Stimulated activated CD4-positive, alpha-beta T cell treated with anti-CD3 and anti-CD28 coated beads, TNF-alpha, amount 100 ng/mL, for 1 hour (primary cell): ENCODE measurements at regions not wholly inside any gene's neighbourhood (a gene's known extent, or its start where the extent isn't known, plus 50 kb on each side); places are given as distances from the start of the nearest gene placed in this dataset.
"Not testable (repeated sequence)": the region's sequence is repeated elsewhere in the genome, so short reads cannot be mapped to it uniquely, and the experiment has no call there.

Experiments
- DNase-seq, 3 donors: peaks; one replicate each; pipeline ENCODE4 v3.0.0-alpha.2; 2020; ENCODE audit warnings: low read depth in 3 of 3, low spot score in 1 of 3

GRCh38 chr12:83634726-83635267 is 948.1 kb downstream of the TMTC2 start:
- DNase-seq, result no peak

DNA sequence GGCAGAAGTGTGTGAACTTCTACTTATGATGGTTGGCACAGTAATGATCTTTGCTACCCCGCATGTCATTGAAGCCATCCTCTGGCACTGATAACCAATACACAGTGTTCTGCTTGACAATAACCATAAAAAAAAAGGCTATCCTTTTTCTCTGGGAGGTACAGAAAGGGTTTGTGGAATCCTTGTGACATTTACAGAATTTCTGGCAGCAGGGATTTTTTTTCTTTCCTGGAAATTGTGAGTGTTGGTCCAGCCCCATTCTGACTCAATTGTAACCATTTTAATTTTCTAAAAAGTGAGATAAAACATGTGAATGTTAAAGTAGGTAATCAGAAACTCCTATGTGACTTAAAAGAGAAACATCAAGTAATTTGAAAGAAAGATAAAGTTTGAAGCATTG is 943.8 kb downstream of the TMTC2 start:
- DNase-seq, result no peak

DNA sequence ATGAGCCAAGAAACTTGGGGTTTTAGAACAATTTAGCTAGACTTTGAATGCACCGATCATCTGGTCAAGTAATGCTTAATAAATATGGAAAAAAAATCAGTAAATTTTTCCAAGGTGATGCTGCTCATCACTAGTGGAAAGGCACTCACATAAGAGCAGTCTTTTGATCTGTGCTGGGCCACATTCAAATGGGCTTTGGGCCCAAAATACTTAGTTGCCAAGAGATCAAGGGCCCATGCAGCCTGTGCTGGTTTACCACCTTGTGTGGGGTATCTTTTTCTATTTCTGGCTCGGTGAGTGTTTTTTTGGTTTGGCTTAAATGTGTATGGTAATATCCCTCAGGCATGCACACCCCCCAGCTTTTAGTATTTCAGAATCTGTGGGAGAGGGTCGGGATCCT is 943.2 kb downstream of the TMTC2 start:
- no peak for DNase-seq

DNA sequence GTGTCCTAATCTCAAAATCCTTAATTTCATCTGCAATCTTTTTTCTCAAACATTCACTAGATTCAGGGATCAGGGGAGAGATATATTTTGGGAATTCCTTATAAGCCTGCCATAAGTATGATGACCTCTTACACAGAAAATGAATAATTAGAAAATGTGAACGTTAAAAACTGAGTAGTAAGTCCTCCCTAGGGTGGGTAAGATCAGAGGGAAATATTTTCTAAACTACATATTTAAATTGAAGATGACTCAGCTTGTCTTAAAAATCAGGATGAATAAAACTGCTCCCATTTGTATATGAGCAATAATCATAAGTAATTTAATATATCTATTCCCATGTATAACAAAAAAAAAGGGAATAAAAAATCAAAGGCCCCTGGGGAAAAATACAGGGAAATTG is 935.5 kb downstream of the TMTC2 start:
- DNase-seq, result no peak

DNA sequence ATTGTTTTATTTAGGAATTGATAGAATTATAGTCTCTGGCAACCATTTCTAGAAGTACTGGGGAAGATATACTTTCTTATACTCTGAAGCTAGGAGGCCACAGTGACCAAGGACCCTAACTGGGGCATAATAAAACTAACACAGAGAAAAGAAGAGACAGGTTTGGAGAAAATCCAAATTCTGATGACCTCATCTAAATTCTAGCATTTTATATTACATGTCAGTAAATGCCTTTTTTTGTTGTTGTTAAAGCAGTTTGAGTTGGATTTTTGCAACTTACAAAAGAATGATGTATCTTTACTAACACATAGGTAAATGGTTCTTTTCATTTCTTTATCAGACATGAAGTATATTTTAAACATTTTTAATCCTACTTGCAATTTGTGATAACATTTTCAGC is 933.3 kb downstream of the TMTC2 start:
- DNase-seq, result no peak

GRCh38 chr12:83615152-83615551 is 928.4 kb downstream of the TMTC2 start:
- DNase-seq, result no peak

GRCh38 chr12:83613586-83614110 is 926.9 kb downstream of the TMTC2 start:
- no peak for DNase-seq

GRCh38 chr12:83603106-83603505 is 916.4 kb downstream of the TMTC2 start:
- DNase-seq, result no peak

DNA sequence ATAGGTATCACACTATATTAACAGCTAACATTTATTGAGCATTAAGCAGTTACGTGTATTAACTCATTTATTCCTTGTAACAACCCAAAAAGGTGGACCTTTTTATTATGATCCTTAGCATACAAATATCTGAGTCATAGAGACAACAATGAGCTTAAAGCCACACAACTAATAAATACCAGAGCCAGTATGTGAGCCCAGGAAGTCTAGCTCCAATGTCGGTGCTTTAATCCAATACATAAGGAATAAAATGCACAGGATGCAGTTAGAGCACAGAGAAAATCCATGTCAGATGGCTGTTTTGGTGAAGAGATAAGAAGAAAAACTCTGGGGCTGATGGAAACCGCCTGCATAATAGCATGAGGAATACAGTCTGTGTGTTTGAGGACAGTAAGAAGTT is 888.6 kb downstream of the TMTC2 start:
- no peak for DNase-seq

DNA sequence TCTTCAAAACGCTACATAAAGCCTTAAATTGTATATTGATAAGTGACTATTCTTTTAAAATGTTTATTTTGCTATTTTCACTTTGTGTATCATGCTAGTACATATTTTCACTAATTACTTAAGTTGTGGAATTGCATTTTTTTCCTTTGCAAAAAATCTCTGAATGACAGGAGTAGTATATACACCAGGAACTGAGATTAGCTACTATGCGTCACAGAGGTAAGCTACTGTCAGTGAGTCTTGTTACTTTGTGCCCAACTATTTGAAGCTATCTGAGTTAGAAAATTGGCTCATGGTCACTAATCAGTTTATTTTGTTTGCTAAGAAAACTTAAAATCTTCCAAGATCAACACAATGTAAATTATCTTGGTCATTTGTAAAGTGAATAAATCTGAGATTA is 887.4 kb downstream of the TMTC2 start:
- DNase-seq, result no peak

- no peak for DNase-seq
These were observed 887.0 kb downstream of the TMTC2 start for GRCh38 chr12:83573671-83574070.

- DNase-seq, result no peak
These were observed 872.9 kb downstream of the TMTC2 start for GRCh38 chr12:83559650-83560049.

DNA sequence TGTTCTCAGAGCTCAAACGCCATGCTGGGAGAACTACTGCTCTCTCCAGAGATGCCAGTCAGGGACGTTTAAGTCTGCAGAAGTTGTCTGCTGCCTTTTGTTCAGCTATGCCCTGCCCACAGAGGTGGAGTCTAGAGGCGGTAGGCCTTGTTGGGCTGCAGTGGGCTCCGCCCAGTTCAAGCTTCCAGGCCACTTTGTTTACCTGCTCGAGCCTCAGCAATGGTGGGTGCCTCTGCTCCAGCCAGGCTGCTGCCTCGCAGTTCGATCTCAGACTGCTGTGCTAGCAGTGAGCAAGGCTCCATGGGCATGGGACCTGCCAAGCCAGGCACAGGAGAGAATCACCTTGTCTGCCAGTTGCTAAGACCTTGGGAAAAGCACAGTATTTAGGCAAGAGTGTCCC is 869.3 kb downstream of the TMTC2 start:
- not testable (repeated sequence) for DNase-seq

- no peak for DNase-seq
These were observed 854.7 kb downstream of the TMTC2 start for GRCh38 chr12:83541446-83541845.

DNA sequence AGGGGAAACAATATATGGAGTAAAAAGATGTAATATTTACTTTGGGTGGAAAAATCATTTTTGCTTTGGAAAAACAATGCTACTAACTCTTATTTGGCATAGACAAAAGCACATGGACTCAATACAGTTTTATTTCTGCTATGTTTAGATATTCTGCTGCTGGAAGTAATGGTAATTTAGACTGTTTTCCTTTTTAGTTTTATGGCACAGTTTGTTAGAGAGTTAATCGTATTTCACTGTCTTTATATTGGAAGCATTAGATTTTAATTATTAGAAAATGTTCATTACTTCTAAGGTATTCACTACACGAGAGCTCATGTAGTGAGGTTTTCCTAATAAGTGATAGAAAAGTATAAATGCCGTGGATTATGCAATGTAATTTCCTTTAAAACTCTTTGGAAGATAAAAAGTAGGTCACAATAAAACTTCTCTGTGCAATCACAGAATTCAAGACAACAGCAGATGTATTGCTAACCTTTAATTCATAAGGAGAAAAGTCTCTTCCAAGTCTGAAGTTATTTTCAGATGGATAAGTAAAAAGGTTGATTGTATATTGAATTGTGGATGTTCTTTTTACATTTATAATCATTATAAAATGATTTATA is 851.8 kb downstream of the TMTC2 start:
- DNase-seq, result no peak

- DNase-seq, result no peak
These were observed 850.8 kb downstream of the TMTC2 start for GRCh38 chr12:83537428-83538053.

GRCh38 chr12:83536496-83536895 is 849.8 kb downstream of the TMTC2 start:
- DNase-seq, result no peak

- DNase-seq, result no peak
These were observed 841.9 kb downstream of the TMTC2 start for GRCh38 chr12:83528571-83528970.

- no peak for DNase-seq
These were observed 841.1 kb downstream of the TMTC2 start for GRCh38 chr12:83527810-83528209.

- no peak for DNase-seq
These were observed 828.8 kb downstream of the TMTC2 start for GRCh38 chr12:83515306-83516026.

DNA sequence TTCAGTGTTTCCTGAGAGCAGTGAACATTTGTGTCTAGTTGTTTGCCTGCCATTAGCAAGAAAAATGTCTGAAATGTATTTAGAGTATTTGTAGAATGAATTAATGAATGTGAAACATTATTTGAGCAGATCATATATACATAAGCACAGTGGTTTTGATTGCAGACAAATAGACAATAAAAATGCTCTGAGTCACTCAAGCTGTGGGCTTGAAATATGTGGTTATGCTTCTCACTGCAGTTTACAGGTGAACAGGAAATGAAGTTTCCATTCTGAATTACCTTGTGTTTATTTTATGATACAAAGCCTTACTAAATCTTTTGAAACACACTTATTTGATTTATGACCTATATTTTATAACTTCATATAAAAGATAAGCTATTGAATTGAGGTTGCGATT is 827.7 kb downstream of the TMTC2 start:
- no peak for DNase-seq

GRCh38 chr12:83506841-83507240 is 820.1 kb downstream of the TMTC2 start:
- no peak for DNase-seq
